ENCODE measurements at regions not wholly inside any gene's neighbourhood (a gene's known extent, or its start where the extent isn't known, plus 50 kb on each side); places are given as distances from the start of the nearest gene placed in this dataset.
A peak's percentile ranks its signal among the peaks of the same experiment; 100 is the strongest.

DNA sequence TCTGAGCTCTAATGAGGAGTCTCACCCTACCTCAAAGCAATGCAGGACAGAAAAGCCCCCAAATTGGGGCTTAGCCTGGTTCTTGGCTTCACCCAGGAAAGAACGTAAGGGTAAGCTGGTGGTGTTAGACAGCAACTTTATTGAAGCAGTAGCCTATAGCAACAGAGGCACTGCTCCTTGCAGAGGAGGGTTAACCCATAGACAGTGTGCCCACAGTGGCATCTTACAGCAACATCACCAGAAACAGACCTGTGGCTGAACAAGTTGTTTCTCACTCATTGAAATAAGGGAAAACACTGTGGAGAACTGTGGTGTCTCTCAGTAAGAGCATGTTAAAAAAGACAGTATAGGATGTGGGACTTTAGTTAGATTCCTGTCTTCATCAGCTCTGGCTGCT lies 80.4 kb upstream of the SPTLC3 start:
- H3K4me3 ChIP-seq (ENCODE audit: low read depth, low read length), result no peak overlapping the region
- TF ChIP-seq, protein P1, sequence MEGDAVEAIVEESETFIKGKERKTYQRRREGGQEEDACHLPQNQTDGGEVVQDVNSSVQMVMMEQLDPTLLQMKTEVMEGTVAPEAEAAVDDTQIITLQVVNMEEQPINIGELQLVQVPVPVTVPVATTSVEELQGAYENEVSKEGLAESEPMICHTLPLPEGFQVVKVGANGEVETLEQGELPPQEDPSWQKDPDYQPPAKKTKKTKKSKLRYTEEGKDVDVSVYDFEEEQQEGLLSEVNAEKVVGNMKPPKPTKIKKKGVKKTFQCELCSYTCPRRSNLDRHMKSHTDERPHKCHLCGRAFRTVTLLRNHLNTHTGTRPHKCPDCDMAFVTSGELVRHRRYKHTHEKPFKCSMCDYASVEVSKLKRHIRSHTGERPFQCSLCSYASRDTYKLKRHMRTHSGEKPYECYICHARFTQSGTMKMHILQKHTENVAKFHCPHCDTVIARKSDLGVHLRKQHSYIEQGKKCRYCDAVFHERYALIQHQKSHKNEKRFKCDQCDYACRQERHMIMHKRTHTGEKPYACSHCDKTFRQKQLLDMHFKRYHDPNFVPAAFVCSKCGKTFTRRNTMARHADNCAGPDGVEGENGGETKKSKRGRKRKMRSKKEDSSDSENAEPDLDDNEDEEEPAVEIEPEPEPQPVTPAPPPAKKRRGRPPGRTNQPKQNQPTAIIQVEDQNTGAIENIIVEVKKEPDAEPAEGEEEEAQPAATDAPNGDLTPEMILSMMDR (IDR thresholded peaks at IDR 0.05; ENCODE audit: insufficient read depth, low read depth, low read length, missing control alignments), result no peak
- DNase-seq (ENCODE audit: low read depth), result no peak

DNA sequence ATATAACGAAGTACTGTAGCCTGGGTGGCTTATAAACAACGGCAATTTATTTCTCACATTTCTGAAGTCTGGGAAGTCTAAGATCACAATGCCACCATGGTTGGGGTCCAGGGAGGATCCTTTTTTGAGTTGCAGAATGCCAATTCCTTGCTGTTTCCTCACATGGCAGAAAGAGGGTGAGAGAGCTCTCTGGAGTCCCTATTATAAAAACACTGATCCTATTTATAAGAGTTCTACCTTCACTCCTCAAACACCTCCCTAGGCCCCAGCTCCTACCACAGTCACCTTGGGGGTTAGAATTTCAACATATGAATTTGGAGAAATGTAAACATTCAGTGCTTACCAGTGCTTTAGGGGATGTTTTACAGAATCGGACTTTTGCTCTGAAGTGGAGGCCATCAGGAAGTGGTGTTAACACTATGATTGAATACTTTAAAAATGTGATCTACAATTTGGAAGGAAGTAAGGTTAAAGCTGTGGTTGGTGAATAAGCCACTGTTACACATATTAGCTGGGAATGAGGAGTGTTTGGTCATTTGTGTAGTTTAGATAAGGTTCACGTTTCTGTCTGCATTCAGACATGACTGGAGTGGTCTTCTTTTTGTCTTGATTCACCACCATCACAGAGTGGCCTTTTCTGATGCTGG lies 79.9 kb upstream of the SPTLC3 start:
- TF ChIP-seq, protein P1 (IDR thresholded peaks at IDR 0.05; ENCODE audit: insufficient read depth, low read depth, low read length, missing control alignments), result no peak
- no peak overlapping the region for H3K4me3 ChIP-seq (ENCODE audit: low read depth, low read length)
- DNase-seq (ENCODE audit: low read depth), result no peak

DNA sequence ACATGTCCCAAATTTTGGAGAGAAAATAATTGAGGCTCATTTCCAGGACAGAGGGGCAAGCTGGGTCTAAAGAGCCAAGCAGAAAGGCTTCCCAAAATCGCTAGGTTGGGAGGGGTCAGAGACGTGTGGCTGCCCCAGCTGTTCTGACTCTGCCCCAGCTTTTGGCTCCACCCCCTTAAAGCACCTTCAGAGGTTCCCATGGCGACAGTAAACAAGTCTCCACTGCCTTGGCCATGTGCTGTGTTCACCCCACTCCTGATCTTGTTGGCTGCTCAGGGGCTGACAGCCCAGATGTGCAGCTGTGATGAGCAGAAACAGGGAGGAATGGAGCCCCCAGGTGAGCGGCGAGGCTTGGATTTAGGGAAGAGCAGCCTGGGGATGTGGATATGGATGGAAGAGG lies 72.8 kb upstream of the SPTLC3 start:
- TF ChIP-seq, protein P1 (IDR thresholded peaks at IDR 0.05; ENCODE audit: insufficient read depth, low read depth, low read length, missing control alignments), result no peak
- peak; percentile 3 for DNase-seq (ENCODE audit: low read depth)

DNA sequence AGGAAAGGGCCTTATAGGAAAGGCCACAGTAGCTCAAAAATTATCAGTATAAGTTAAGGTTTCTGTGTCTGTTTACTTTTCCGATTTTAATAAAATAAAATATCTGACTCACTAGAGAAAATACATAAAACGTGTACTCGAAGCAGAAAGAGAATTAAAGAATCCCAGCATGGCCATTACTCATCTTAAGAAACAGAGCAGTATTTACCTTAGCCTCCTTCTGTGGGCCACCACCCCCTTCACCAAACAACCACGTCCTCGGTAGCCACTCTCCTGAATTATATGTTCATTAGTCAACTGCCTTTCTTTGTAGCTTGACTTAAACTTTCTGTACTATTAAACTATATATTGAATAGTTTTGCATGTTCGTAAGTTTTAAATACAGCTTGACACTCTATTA lies 72.2 kb upstream of the SPTLC3 start:
- DNase-seq (ENCODE audit: low read depth), result no peak
- TF ChIP-seq, protein P1 (IDR thresholded peaks at IDR 0.05; ENCODE audit: insufficient read depth, low read depth, low read length, missing control alignments), result no peak
- no peak overlapping the region for H3K4me3 ChIP-seq (ENCODE audit: low read depth, low read length)

More for the DNA sequence above, 72.8 kb upstream of the SPTLC3 start:
- no peak overlapping the region for H3K4me3 ChIP-seq (ENCODE audit: low read depth, low read length)

DNA sequence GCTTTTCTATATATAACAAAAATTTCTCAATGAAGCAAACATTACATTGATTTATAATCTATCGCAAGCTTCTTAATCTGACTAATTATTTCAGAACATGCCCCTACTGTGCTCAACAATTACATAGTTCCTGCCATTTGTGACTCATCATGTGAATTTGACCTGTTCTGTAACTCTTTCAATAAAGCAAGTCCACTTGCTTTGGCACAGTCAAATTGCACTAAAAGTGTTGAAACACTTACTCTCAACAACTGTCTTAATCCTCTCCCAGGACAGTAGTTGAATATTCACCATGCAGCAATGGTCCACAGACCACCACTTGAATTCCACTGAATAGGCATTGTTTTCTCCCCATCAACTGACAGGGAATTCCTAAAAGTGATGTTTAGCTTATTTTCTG lies 67.7 kb upstream of the SPTLC3 start:
- no peak for DNase-seq (ENCODE audit: low read depth)
- H3K4me3 ChIP-seq (ENCODE audit: low read depth, low read length), result no peak overlapping the region
- TF ChIP-seq, protein P1 (IDR thresholded peaks at IDR 0.05; ENCODE audit: insufficient read depth, low read depth, low read length, missing control alignments), result no peak

DNA sequence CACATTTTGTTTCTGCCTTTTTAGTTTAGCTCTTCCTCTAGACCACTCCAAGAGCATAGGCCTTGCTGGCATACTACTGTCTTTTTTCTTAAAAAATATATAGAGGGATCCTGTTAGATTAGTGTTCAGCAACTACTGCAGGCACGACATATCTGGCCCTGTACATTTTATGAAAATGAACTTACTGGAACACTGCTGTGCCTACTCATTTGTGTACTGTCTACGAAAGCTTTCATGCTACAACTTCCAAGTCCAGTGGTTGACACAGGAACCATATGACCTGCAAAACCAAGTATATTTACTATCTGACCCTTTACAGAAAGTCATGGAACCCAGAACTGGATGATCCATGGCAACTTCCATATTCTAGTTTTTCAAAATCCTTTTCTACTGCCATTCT lies 66.6 kb upstream of the SPTLC3 start:
- H3K4me3 ChIP-seq (ENCODE audit: low read depth, low read length), result no peak overlapping the region
- TF ChIP-seq, protein P1 (IDR thresholded peaks at IDR 0.05; ENCODE audit: insufficient read depth, low read depth, low read length, missing control alignments), result no peak
- no peak for DNase-seq (ENCODE audit: low read depth)

DNA sequence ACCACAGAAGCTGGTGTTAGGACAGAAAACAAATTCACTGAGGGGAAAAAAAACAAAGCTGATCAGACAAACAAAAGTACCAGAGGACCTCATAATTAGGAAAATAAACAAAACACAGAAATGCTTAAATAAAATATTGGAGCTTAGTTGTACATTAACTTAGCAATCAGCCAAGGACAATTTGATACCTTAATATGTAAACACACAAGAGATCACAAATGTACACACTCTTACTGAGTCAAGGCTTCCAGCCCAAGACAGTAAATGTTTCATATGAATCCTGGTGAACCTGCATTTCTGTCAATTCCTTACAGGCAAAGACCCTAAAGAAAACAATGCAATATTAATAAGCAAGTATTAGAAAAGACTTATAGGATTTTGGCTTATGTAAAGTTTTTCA lies 62.0 kb upstream of the SPTLC3 start:
- no peak for DNase-seq (ENCODE audit: low read depth)
- no peak overlapping the region for H3K4me3 ChIP-seq (ENCODE audit: low read depth, low read length)
- TF ChIP-seq, protein P1 (IDR thresholded peaks at IDR 0.05; ENCODE audit: insufficient read depth, low read depth, low read length, missing control alignments), result no peak
